LoVo (cell line): ENCODE measurements at regions not wholly inside any gene's neighbourhood (a gene's known extent, or its start where the extent isn't known, plus 50 kb on each side); places are given as distances from the start of the nearest gene placed in this dataset.
A peak's percentile ranks its signal among the peaks of the same experiment; 100 is the strongest.
"Not testable (repeated sequence)": the region's sequence is repeated elsewhere in the genome, so short reads cannot be mapped to it uniquely, and the experiment has no call there.

Experiments
- DNase-seq: peaks from one replicate; pipeline ENCODE4 v3.0.0-alpha.2; 2016; ENCODE audit warnings: low spot score

- DNase-seq = no peak
Measured at GRCh38 chr2:172287605-172288315, 139.6 kb upstream of the ITGA6 start.

- DNase-seq = peak; percentile 65
Measured at GRCh38 chr2:172288603-172289002, 138.8 kb upstream of the ITGA6 start.

- DNase-seq = peak; percentile 9
Measured at GRCh38 chr2:172293952-172294351, 133.4 kb upstream of the ITGA6 start.

- no peak for DNase-seq
Measured at GRCh38 chr2:172294983-172295382, 132.4 kb upstream of the ITGA6 start.

GRCh38 chr2:172295677-172296076 is 131.7 kb upstream of the ITGA6 start:
- no peak for DNase-seq

- no peak for DNase-seq
Measured at GRCh38 chr2:172296267-172297046, 130.9 kb upstream of the ITGA6 start.

GRCh38 chr2:172297531-172297930 is 129.9 kb upstream of the ITGA6 start:
- DNase-seq = no peak

- DNase-seq = no peak
Measured at GRCh38 chr2:172297950-172298349, 129.4 kb upstream of the ITGA6 start.

- DNase-seq = peak; percentile 48
Measured at GRCh38 chr2:172299741-172300140, 127.6 kb upstream of the ITGA6 start.

GRCh38 chr2:172300851-172301250 is 126.5 kb upstream of the ITGA6 start:
- no peak for DNase-seq

GRCh38 chr2:172305066-172305465 is 122.3 kb upstream of the ITGA6 start:
- DNase-seq = no peak

GRCh38 chr2:172307800-172308199 is 119.6 kb upstream of the ITGA6 start:
- peak; percentile 44 for DNase-seq

GRCh38 chr2:172308253-172308935 is 119.0 kb upstream of the ITGA6 start:
- DNase-seq = no peak

GRCh38 chr2:172311921-172312345 is 115.5 kb upstream of the ITGA6 start:
- no peak for DNase-seq

GRCh38 chr2:172313715-172314341 is 113.6 kb upstream of the ITGA6 start:
- DNase-seq = no peak

- DNase-seq = not testable (repeated sequence)
Measured at GRCh38 chr2:172315070-172315469, 112.3 kb upstream of the ITGA6 start.

- no peak for DNase-seq
Measured at GRCh38 chr2:172322049-172322448, 105.3 kb upstream of the ITGA6 start.

GRCh38 chr2:172323256-172323655 is 104.1 kb upstream of the ITGA6 start:
- DNase-seq = no peak

- no peak for DNase-seq
Measured at GRCh38 chr2:172323861-172324597, 103.4 kb upstream of the ITGA6 start.

GRCh38 chr2:172326211-172326509 is 101.2 kb upstream of the ITGA6 start:
- no peak for DNase-seq

- DNase-seq = no peak
Measured at GRCh38 chr2:172328103-172328841, 99.1 kb upstream of the ITGA6 start.
